IPS-15b (cell line): ENCODE measurements at regions not wholly inside any gene's neighbourhood (a gene's known extent, or its start where the extent isn't known, plus 50 kb on each side); places are given as distances from the start of the nearest gene placed in this dataset.

Experiments
- H3K27me3 ChIP-seq: one replicate; pipeline ENCODE4 v1.6.1; 2013; ENCODE audit warnings: low read length; ENCODE audit not compliant: control insufficient read depth, insufficient read depth
- H3K36me3 ChIP-seq: one replicate; pipeline ENCODE4 v1.6.1; 2013; ENCODE audit warnings: low read length; ENCODE audit not compliant: control insufficient read depth, insufficient read depth
- H3K4me1 ChIP-seq: one replicate; pipeline ENCODE4 v1.6.1; 2013; ENCODE audit warnings: mild to moderate bottlenecking, low read length; ENCODE audit not compliant: control insufficient read depth, insufficient read depth
- H3K4me3 ChIP-seq: one replicate; pipeline ENCODE4 v1.5.1; 2013; ENCODE audit warnings: low read depth, low read length
- H3K9ac ChIP-seq: one replicate; pipeline ENCODE4 v1.6.1; 2013; ENCODE audit warnings: low read depth, mild to moderate bottlenecking, low read length
- H3K9me3 ChIP-seq: one replicate; pipeline ENCODE4 v1.6.1; 2013; ENCODE audit warnings: mild to moderate bottlenecking, low read length; ENCODE audit not compliant: control insufficient read depth, insufficient read depth

DNA sequence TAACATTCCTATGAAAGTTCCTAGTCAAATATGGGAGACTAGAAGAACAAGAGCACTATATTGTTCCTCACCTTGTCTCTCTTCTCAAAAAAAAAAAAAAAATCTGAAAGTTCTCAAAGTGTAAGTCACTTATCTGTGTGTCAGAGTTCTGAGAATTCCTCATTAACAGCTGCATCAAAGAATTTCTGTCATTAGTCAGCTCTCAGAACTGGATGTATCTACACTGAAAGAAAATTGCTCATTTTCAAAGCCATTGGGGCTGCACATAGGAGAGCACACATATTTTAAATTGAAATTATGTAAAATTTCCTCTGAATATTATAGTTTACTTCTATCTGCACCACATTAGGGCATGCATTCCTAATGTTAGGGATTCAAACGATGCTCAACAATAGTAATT lies 99.5 kb upstream of the FTMT start:
- Histone ChIP-seq H3K4me1 (no peaks in the 10 kb centered on the region), H3K9me3 (no peaks in the 10 kb centered on the region), H3K27me3 (no peaks in the 10 kb centered on the region), H3K4me3 (no peak overlapping the region), H3K36me3 (no peaks in the 10 kb centered on the region), H3K9ac (no peak overlapping the region)

DNA sequence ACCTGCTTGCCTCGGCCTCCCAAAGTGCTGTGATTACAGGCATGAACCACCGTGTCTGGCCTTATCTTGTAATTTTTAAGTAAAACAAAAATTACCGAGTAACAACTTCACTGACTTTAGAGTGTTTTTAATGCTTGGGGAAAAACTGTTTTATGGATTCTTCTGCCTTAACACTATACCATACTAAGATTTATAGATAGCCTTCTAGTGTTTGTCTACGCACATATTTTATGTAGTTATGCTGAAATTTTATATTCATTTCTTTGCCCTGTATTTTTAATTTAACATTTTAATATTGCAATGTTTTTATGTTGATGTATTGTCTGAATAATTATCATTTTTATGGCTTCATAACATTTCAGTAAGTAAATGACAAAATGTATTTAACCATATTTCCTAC lies 96.4 kb upstream of the FTMT start:
- Histone ChIP-seq H3K4me1 (peaks cover 4% of the 10 kb centered on the region), H3K36me3 (no peaks in the 10 kb centered on the region), H3K4me3 (no peak overlapping the region), H3K9ac (no peak overlapping the region), H3K27me3 (no peaks in the 10 kb centered on the region), H3K9me3 (no peaks in the 10 kb centered on the region)

DNA sequence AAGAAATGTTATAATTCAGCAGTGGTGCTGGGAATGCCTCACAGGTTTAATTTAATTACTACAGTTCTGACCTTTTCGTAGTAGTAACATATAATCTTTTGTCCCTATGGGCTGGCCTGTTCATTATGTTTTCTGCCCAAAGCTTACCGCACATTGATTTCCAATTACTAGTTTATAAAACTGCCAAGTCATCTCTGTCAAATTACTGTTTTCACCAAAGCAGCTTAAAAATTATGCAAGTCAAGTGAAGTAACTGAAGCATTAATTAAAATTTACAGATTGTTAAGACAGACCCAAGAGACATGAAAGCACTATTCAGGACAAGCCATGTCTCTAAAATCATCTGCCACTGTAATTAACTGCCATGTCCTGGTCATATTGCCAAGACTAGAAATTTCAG lies 93.9 kb upstream of the FTMT start:
- Histone ChIP-seq H3K9me3 (no peaks in the 10 kb centered on the region), H3K4me3 (no peak overlapping the region), H3K36me3 (no peaks in the 10 kb centered on the region), H3K27me3 (no peaks in the 10 kb centered on the region), H3K4me1 (peaks cover 4% of the 10 kb centered on the region), H3K9ac (no peak overlapping the region)

DNA sequence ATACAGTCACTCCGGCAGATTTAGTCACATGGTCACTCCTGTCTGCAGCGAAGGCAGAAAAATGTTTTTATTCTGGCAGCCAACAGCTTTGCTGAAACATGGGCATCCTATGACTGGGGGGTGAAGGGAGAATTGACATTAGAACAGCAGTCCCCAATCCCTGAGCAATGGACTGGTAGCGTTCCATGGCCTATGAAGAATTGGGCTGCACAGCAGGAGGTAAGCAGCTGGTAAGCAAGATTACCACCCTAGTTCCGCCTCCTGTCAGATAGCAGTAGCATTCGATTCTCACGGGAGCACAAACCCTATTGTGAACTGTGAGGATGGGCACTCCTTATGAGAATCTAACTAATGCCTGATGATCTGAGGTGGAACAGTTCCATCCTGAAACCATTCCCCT lies 93.1 kb upstream of the FTMT start:
- Histone ChIP-seq H3K27me3 (no peaks in the 10 kb centered on the region), H3K4me3 (no peak overlapping the region), H3K9me3 (no peaks in the 10 kb centered on the region), H3K36me3 (no peaks in the 10 kb centered on the region), H3K4me1 (peaks cover 4% of the 10 kb centered on the region), H3K9ac (no peak overlapping the region)

GRCh38 chr5:121762426-121762825 lies 89.3 kb upstream of the FTMT start:
- Histone ChIP-seq H3K4me1 (peaks cover 4% of the 10 kb centered on the region), H3K9me3 (no peaks in the 10 kb centered on the region), H3K36me3 (no peaks in the 10 kb centered on the region), H3K9ac (no peak overlapping the region), H3K4me3 (no peak overlapping the region), H3K27me3 (no peaks in the 10 kb centered on the region)

DNA sequence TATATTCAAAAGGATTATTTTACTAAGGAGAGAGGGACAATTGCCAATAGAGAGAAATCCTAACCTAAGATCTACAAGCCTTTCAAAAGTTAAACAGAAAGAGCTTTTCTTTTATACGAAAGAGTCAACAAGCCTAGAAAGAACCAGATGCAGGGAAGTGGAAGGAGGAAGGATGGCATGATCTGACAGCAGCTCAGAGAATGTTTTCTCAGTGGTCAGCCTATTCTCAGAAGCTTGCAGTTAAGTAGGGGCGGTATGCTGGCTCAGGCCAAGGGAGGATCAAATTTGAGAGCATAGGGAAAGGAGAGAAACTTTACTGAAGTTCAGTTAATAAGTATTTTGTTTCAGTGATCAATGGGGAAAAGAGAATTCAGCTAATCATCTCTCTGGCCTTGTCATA lies 88.0 kb upstream of the FTMT start:
- no peak overlapping the region for H3K4me3 ChIP-seq
- no peaks in the 10 kb centered on the region for H3K36me3 ChIP-seq
- H3K9me3 ChIP-seq, result no peaks in the 10 kb centered on the region
- no peak overlapping the region for H3K9ac ChIP-seq
- no peaks in the 10 kb centered on the region for H3K27me3 ChIP-seq
- H3K4me1 ChIP-seq, result peaks cover 1% of the 10 kb centered on the region

DNA sequence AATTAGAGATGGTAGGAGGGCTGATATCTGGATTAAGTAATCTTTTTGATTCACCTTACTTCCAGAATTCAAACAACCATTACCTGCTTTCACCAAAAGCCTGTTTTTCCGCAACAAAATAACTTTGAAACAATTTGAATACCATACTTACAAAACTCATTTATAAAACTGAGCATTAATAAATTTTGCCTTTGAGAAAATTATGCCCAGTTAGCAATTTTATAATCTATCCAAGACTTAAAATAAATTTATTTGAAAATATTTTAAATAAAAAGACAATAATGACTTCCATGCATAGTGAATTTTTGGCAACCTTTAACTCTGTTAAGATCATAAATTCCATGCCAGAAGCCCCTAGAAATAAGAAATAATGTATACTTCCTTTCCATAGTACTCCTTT lies 71.3 kb upstream of the FTMT start:
- H3K4me1 ChIP-seq, result no peaks in the 10 kb centered on the region
- H3K9ac ChIP-seq, result no peak overlapping the region
- no peaks in the 10 kb centered on the region for H3K27me3 ChIP-seq
- no peaks in the 10 kb centered on the region for H3K36me3 ChIP-seq
- no peak overlapping the region for H3K4me3 ChIP-seq
- H3K9me3 ChIP-seq, result no peaks in the 10 kb centered on the region

GRCh38 chr5:121783700-121784099 lies 68.0 kb upstream of the FTMT start:
- H3K9me3 ChIP-seq, result no peaks in the 10 kb centered on the region
- no peak overlapping the region for H3K4me3 ChIP-seq
- H3K36me3 ChIP-seq, result no peaks in the 10 kb centered on the region
- no peaks in the 10 kb centered on the region for H3K4me1 ChIP-seq
- no peaks in the 10 kb centered on the region for H3K27me3 ChIP-seq
- H3K9ac ChIP-seq, result no peak overlapping the region

DNA sequence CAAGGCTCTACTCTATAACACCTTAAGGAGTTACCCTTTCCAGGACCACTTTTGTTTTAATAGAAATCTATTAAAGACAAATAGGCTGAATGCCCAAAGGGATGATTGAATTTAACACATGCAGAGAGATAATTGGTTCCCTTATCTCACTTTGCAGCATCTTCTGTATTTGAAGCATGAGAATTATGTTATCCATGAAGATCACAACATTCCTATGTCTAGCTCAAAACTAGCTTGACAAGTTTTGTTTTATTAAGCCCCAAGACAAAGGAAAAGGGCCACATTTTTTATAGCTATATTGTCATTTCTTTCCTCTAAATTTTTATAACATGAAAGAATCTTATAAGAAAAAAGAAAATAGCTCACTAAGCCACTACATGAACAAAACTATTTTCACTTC lies 57.9 kb upstream of the FTMT start:
- Histone ChIP-seq H3K9me3 (no peaks in the 10 kb centered on the region), H3K4me3 (no peak overlapping the region), H3K9ac (no peak overlapping the region), H3K27me3 (no peaks in the 10 kb centered on the region), H3K4me1 (no peaks in the 10 kb centered on the region), H3K36me3 (no peaks in the 10 kb centered on the region)

GRCh38 chr5:121795511-121795910 lies 56.2 kb upstream of the FTMT start:
- no peaks in the 10 kb centered on the region for H3K27me3 ChIP-seq
- H3K9ac ChIP-seq, result no peak overlapping the region
- H3K4me3 ChIP-seq, result no peak overlapping the region
- no peaks in the 10 kb centered on the region for H3K9me3 ChIP-seq
- H3K36me3 ChIP-seq, result no peaks in the 10 kb centered on the region
- no peaks in the 10 kb centered on the region for H3K4me1 ChIP-seq

- Histone ChIP-seq H3K9me3 (no peaks in the 10 kb centered on the region), H3K4me3 (no peak overlapping the region), H3K9ac (no peak overlapping the region), H3K36me3 (no peaks in the 10 kb centered on the region), H3K27me3 (no peaks in the 10 kb centered on the region), H3K4me1 (no peaks in the 10 kb centered on the region)
These were observed 53.8 kb upstream of the FTMT start for GRCh38 chr5:121797681-121798518.
